T follicular helper cell (primary cell): ENCODE measurements at regions not wholly inside any gene's neighbourhood (a gene's known extent, or its start where the extent isn't known, plus 50 kb on each side); places are given as distances from the start of the nearest gene placed in this dataset.
"Not testable (repeated sequence)": the region's sequence is repeated elsewhere in the genome, so short reads cannot be mapped to it uniquely, and the experiment has no call there.

Source experiments
- DNase-seq: peaks from one replicate; pipeline ENCODE4 v3.0.0-alpha.2; 2020; ENCODE audit warnings: low read depth

- not testable (repeated sequence) for DNase-seq
Observed at GRCh38 chr1:121052081-121052660, 132.0 kb downstream of the FAM72B start.

- DNase-seq: not testable (repeated sequence)
Observed at GRCh38 chr1:121054928-121055327, 129.2 kb downstream of the FAM72B start.

- DNase-seq: not testable (repeated sequence)
Observed at GRCh38 chr1:121066925-121067324, 117.2 kb downstream of the FAM72B start.

- not testable (repeated sequence) for DNase-seq
Observed at GRCh38 chr1:121068738-121069499, 115.2 kb downstream of the FAM72B start.

- not testable (repeated sequence) for DNase-seq
Observed at GRCh38 chr1:121073852-121074251, 110.3 kb downstream of the FAM72B start.

- not testable (repeated sequence) for DNase-seq
Observed at GRCh38 chr1:121075254-121075805, 108.8 kb downstream of the FAM72B start.

GRCh38 chr1:121076674-121077073, 107.5 kb downstream of the FAM72B start:
- DNase-seq: not testable (repeated sequence)

GRCh38 chr1:121079655-121080054, 104.5 kb downstream of the FAM72B start:
- DNase-seq: not testable (repeated sequence)

- not testable (repeated sequence) for DNase-seq
Observed at GRCh38 chr1:121080197-121080903, 103.8 kb downstream of the FAM72B start.

- not testable (repeated sequence) for DNase-seq
Observed at GRCh38 chr1:121080904-121081264, 103.3 kb downstream of the FAM72B start.

- not testable (repeated sequence) for DNase-seq
Observed at GRCh38 chr1:121081625-121082199, 102.4 kb downstream of the FAM72B start.

- DNase-seq: not testable (repeated sequence)
Observed at GRCh38 chr1:121082995-121083394, 101.1 kb downstream of the FAM72B start.

GRCh38 chr1:121086249-121086648, 97.9 kb downstream of the FAM72B start:
- DNase-seq: not testable (repeated sequence)

- not testable (repeated sequence) for DNase-seq
Observed at GRCh38 chr1:121087221-121087620, 96.9 kb downstream of the FAM72B start.

- not testable (repeated sequence) for DNase-seq
Observed at GRCh38 chr1:121088568-121088967, 95.6 kb downstream of the FAM72B start.

- DNase-seq: not testable (repeated sequence)
Observed at GRCh38 chr1:121092329-121092968, 91.7 kb downstream of the FAM72B start.

GRCh38 chr1:121095014-121095413, 89.1 kb downstream of the FAM72B start:
- DNase-seq: not testable (repeated sequence)

- peak; percentile 71 for DNase-seq
Observed at GRCh38 chr1:121097127-121097866, 86.8 kb downstream of the FAM72B start.

- not testable (repeated sequence) for DNase-seq
Observed at GRCh38 chr1:121097867-121098215, 86.3 kb downstream of the FAM72B start.

- not testable (repeated sequence) for DNase-seq
Observed at GRCh38 chr1:121109025-121109424, 75.1 kb downstream of the FAM72B start.
